ENCODE measurements at regions not wholly inside any gene's neighbourhood (a gene's known extent, or its start where the extent isn't known, plus 50 kb on each side); places are given as distances from the start of the nearest gene placed in this dataset.
"Not testable (repeated sequence)": the region's sequence is repeated elsewhere in the genome, so short reads cannot be mapped to it uniquely, and the experiment has no call there.

DNA sequence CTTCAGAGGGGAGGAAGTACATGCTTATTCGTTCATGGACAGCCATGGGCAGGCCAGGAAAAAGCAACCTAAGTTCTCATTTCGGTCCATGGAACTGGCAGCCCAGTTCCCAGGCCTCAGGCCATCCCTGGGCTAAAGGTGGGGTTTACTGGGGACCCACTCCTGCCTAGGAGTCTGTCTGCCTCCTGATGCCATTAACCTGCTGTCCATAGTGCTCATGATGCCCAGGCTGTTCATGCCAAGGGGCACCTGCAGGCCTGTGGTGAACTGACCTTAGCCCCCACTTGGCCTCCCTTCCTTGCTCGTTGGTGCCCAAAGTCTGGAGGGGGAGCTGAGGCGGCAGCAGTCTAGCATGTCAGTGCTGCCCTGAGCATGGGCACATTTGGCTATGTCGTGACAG is 450.2 kb upstream of the MBL2 start:
- intact Hi-C loops (cut with micrococcal nuclease) = no loop called here

DNA sequence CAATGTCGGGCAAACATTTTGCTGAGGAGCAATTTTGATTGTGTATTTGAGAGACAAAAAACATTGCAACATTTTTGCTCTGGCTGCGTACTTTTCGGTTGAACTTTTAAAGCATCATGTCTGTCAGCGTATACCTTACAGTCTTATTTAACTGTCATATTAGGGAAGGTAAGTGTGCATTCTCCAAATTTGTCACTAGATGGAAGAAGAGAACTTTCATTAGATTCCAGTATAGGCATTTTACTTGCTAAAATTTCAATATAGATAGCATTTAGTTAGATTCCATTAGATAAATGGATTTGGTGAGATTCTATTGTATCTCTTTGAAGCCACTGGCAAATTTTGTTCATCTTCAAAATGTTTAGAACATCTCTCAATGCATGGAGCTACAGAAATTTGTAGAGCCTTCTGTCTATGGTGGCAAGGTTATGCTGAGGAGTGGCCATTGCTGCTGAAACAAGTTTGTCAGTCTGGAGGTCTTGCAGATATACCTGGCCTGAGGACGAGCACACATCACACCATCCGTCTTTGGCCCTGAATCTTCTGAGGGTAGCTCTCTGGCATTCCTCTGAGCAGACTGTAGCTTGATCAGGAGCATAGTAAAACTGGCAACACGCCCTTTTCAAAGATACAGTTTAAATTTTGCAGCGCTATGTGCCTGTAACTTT is 437.5 kb upstream of the MBL2 start:
- intact Hi-C loops (cut with micrococcal nuclease) = no loop called here

DNA sequence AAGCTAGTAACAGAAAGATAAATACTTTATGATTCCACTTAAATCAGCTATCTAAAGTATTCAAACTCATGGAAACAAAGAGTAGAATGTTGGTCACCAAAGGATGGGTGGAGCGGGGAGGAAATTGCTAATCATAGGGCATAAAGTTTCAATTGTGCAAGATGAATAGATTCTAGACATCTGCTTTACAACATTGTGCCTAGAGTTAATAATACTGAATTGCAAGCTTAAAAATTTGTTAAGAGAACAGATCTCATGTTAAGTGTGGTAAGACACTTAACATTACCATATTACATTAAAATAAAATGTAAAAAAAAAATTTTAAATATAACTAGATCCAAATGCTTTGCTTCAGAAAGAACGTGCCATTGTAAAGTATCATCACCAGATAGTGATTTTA is 411.1 kb upstream of the MBL2 start:
- intact Hi-C loops (cut with micrococcal nuclease) = no loop called here

DNA sequence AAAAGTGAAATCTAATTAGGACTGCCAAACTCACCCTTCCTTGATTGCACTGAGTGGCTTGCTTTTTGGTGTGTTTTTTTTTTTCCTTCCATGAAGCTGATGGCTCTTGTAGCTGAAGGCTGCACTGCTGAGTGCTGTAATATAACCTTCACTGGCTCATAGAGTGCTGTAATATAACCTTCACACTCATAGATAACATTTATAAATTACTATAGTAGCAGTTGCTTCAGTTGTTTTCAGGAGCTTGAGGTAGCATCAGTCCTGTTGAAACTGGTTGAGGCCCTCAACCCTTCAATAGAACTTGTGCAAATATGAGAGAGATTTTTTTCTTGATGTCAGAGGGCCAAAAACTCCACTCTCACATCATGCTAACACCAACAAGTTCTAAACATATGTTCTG is 404.9 kb upstream of the MBL2 start:
- intact Hi-C loops (cut with micrococcal nuclease) = no loop called here

DNA sequence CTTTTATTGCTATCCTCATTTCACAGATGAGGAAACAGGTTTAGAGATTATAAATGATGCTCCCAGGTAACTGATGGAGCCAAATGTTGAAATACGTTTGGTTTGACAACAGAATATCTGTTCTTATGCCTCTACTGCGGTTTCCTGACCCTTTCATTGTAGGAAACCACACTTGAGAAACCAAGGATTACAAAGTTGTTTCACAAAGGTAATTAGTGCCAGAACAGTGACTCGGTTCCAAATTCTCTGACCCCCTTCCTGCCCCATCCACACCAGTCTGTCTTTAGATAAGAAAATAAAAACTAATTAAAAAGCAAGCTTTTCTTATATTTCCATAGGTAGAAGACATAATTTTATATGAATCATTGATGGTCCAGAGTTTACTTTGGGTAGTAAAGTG is 393.7 kb upstream of the MBL2 start:
- intact Hi-C loops (cut with micrococcal nuclease) = no loop called here

- intact Hi-C loops (cut with micrococcal nuclease) = no loop called here
These were observed 390.3 kb upstream of the MBL2 start for GRCh38 chr10:53162856-53163255.

DNA sequence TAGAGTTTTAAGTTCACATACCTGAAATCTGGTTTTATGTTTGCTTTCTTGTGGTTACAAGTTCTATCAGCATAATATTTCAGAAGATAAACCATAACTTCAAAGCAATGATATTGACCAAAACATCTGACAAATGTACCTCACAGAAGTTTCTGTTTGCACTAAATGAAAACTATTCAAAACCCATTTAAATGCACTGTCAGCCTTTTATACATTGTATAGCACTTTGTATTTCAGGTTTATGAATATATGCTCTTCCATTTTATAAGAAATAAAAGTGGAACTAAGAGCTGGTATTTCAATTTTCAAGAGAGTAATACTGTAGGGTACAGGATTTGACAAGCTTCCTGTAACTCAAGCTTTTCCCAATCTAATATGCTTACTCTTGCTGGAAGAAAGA is 388.6 kb upstream of the MBL2 start:
- intact Hi-C loops (cut with micrococcal nuclease) = no loop called here

- intact Hi-C loops (cut with micrococcal nuclease) = not testable (repeated sequence)
These were observed 383.1 kb upstream of the MBL2 start for GRCh38 chr10:53155674-53156073.

DNA sequence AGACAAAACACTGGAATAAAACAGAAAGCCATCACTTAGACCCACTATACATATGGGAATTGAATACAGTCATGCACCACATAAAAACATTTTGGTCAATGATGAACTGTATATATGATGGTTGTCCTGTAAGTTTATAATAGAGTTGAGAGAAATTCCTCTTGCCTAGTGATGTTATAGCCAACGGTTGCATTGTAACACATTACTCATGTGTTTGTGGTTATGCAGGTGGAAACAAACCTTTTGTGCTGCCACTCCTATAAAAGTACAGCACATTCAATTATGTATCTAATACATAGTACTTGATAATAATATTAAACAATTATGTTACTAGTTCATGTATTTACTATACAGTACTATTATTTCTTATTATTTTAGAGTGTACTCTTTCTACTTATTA is 381.2 kb upstream of the MBL2 start:
- intact Hi-C loops (cut with micrococcal nuclease) = no loop called here

GRCh38 chr10:53140506-53140905 is 367.9 kb upstream of the MBL2 start:
- intact Hi-C loops (cut with micrococcal nuclease) = no loop called here

GRCh38 chr10:53135897-53136253 is 363.3 kb upstream of the MBL2 start:
- intact Hi-C loops (cut with micrococcal nuclease) = loop anchor here (10.0 kb wide), 1 partner anchor 71 kb away; no protein-coding TSS in a partner anchor

DNA sequence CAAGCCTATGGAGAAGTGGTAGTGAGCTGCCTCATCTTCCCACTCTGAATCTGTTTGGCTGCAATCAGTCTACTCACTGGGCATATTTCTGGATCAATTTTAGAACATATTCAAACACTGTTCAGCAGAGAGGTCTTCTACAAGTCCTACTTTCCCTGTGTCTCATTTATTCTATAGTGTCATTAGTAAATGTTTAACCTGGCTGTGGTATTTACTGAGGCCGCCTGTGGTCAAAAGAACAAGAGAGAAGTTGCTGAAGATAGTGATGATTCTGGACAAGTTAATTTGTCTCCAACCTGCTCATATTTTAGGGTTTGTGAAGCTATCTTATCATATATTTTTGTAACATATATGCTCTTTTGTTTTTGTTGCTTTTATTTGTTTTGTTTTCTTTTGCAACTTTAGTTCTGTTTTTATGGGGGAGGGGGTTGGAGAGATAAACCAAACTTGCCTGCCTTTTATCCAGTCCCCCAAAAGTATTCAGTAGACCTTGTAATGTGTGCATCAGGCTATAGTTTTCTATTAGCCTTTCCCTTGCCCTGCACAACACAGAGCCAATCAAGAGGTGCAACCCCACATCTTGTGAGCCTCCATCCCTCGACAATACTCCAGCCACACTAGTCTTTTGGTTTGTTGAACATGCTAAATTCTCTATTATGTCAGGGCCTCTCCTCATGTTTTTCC is 362.8 kb upstream of the MBL2 start:
- intact Hi-C loops (cut with micrococcal nuclease) = loop anchor here (10.0 kb wide), 1 partner anchor 71 kb away; no protein-coding TSS in a partner anchor

DNA sequence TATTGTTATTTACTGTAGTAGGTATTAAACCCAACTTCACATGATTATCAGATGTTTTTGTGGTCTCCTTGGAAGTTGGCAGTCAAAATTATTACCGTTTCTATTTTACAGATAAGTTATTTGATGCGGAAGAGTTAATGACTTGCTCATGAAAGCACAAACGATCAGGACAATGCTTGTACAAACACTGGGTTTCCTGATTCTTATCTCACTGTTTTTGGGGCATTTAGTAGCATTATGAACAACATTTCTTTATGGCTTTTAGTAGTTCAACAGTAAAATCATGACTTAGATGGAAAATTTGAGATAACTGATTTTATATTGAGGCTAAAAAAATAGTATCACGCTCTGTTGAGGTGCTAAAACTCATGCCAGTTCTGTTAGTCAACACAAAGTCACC is 361.5 kb upstream of the MBL2 start:
- intact Hi-C loops (cut with micrococcal nuclease) = loop anchor here (10.0 kb wide), 1 partner anchor 69 kb away; no protein-coding TSS in a partner anchor

DNA sequence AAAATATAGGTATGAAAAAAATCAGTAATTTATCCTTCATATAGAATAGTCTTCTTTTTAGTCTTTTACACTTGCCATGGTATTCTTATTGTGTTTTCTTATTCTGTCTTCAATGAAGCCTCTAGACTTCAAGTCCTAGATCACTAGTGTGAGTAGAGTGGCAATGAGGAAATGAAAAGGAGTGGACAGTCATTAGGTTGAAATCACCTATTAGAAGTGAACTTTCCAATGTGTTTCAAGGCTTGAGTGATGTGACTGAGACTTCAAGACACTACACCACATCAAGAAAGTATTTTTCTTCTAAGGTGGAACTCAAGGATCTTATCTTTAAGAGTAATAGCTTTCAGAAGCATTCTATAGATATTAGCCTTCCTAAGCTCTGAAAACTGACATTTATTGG is 357.8 kb upstream of the MBL2 start:
- intact Hi-C loops (cut with micrococcal nuclease) = loop anchor here (10.0 kb wide), 1 partner anchor 66 kb away; no protein-coding TSS in a partner anchor

- intact Hi-C loops (cut with micrococcal nuclease) = no loop called here
These were observed 355.1 kb upstream of the MBL2 start for GRCh38 chr10:53127686-53128085.

DNA sequence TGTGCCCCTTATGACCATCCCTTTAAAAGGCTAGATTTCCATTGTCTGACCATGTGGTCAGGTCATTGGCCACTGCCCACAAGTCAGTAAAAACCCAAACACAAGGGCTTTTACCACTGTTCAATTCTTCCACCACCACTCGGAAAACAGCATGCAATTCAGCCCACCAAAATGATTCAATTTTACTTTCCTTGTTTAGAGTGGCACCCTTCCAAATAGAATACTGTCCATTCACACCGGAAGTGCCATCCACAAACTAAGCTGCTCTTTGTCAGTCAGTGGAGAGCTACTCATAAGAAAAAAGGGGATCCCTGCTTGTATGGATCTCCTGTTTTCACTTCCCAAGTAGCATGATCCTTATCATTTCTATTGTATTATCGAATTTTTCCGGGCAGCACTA is 350.7 kb upstream of the MBL2 start:
- intact Hi-C loops (cut with micrococcal nuclease) = no loop called here

DNA sequence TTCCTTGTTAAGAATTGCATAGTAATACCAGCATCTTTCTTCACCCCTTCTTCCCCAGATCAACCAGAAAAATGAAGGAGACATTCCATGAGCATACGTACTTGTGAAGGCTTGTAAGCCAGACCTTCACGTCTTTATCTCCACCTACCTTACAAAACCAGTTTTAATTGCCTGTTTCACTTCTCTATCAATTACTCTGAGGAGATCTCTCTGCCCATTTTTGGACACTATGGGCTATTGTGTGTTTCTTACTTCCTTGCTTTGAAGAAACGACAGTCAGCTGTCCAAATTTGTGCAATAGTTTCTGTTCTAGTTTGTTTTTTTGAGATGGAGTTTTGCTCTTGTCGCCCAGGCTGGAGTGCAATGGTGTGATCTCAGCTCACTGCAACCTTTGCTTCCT is 349.7 kb upstream of the MBL2 start:
- intact Hi-C loops (cut with micrococcal nuclease) = no loop called here

- intact Hi-C loops (cut with micrococcal nuclease) = no loop called here
These were observed 343.1 kb upstream of the MBL2 start for GRCh38 chr10:53115660-53116059.

DNA sequence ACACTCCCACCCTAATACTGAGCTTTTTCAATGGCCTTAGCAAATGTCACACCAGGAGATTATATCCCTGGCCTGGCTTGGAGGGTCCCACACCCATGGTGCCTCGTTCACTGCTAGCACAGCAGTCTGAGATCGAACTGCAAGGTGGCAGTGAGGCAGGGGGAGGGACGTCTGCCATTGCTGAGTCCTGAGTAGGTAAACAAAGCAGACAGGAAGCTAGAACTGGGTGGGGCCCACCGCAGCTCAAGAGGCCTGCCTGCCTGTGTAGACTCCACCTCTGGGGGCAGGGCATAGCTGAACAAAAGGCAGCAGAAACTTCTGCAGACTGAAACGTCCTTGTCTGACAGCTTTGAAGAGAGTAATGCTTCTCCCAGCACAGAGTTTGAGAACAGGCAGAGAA is 338.9 kb upstream of the MBL2 start:
- intact Hi-C loops (cut with micrococcal nuclease) = no loop called here

GRCh38 chr10:53109320-53109719 is 336.7 kb upstream of the MBL2 start:
- intact Hi-C loops (cut with micrococcal nuclease) = no loop called here

DNA sequence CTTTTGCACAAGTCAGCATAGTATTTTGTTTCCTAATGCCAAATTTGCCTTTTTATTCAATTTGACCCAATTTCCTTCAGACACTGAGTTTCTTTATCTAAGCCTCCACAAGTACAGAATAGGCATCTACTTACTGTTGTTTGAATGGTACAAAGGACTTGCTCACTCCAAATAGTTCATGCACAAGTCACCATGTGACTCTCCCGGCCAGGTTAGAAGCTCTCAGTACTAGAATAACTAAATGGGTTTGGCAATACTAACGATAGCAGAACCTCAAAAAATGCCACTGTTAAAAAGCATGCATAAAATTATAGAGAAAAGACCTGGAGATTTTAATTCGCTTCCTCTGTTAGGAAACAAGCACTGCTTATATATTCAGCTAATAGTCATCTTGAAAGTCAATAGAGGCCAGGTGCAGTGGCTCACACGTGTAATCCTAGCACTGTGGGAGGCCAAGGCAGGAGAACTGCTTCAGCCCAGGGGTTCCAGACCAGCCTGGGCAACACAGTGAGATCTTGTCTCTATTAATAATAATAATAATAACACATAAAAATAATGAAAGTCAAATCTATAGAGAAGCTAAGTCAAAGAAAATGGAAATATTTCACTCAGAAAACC is 335.8 kb upstream of the MBL2 start:
- intact Hi-C loops (cut with micrococcal nuclease) = no loop called here

DNA sequence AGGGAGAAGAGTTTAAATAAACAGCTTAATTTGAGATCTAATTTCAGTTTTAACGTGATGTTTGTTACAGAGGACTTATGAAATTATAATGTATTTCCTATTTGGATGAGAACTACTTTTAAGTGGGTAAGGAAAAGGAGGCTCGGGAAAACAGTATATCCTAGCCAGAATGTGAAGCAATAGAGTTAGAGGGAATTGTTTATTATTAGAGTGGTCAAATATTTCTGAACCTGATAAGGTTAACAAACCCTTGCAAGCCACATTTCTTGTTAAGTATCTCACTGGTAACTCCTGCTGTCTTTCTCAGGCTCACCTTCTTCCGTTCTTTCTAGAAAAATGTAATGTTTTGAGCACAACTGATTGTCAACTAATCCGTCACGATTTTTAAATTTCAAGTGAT is 335.1 kb upstream of the MBL2 start:
- intact Hi-C loops (cut with micrococcal nuclease) = no loop called here

DNA sequence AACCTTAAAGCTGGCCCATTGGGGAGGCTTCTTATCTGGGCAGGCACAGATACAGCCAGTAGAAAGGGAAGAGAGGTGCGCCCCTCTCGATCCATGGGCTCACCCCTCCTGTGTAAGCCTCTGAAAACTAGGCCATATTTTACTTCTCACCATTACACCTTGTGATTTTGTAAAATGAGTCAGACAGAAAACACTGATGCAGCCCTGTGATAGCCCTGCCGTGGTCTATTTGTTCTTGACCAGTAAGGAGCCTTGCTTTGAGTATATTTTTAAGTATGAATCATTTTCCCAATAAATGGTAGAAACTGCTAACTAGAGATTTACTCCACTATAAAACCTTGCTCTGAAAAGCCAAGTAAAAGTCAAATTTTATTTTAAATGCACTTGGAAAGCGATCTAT is 329.8 kb upstream of the MBL2 start:
- intact Hi-C loops (cut with micrococcal nuclease) = no loop called here

Measured in T-helper 2 cell treated with Interferon-gamma antibody and Interleukin-4, amounts not matched to agents 100 ng/mL and 5 ng/mL, for 36 hours (primary cell).